ENCODE measurements at regions not wholly inside any gene's neighbourhood (a gene's known extent, or its start where the extent isn't known, plus 50 kb on each side); places are given as distances from the start of the nearest gene placed in this dataset.

DNA sequence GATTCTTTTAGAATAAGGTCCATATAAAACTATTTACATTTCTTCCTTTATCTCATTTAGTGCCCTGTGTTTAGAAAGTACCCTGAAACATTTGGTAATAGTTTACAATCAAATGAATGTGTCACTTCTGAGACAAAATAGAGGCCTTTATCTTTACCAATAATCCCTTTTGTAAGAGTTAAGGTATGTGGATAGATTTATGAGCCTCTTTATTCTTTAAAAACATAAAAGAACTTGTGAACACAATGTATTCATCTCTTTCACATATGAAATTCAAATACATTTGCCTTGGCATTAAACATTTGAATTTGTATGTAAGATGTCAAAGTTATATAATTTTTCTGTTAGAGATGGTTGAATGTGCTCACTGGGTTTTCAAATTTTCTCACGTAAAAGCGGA, 180.5 kb upstream of the CWC22 start:
- DNase-seq, result no peak

GRCh38 chr2:180184506-180184905, 177.4 kb upstream of the CWC22 start:
- no peak for DNase-seq

DNA sequence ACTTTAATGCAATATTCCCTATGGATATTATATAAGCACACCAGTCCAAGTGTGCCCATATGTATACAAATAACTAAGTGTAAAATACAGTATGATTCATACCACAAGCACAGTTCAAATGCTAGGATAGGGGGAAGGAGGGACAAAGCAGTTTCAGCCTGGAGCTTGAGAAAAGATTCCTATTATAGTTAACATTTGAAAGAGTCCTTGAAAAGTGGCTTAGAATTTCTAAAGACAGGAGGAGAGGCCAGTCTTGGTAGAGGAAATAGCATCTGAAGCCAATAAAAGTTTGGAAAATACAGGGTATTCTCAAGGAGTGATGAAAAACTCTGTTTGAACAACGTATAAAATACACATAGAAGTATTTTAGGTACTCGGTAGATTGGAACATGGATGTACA, 173.4 kb upstream of the CWC22 start:
- no peak for DNase-seq

GRCh38 chr2:180177534-180177933, 170.4 kb upstream of the CWC22 start:
- DNase-seq, result no peak

DNA sequence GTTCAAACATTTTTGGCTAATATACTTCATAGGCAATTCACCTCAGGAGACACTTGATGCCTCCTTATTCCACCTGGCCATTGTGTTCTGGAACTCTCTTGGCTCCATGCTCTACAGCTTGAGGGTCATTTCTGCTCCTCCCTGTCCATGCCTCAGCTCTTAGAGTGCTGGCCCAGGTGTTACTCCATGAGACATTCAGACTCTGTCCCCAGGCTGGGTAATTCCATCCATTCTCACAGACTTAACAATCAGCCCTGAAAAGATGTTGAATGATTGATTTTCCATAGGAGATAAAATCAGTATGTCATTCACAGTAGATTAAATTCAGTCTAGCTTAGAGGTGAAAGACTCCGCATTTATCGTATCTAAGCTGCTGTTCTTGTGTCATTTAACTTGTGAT, 168.6 kb upstream of the CWC22 start:
- DNase-seq, result no peak

- no peak for DNase-seq
These were observed 167.5 kb upstream of the CWC22 start for GRCh38 chr2:180174580-180174979.

- no peak for DNase-seq
These were observed 162.4 kb upstream of the CWC22 start for GRCh38 chr2:180169474-180169873.

GRCh38 chr2:180161415-180161814, 154.3 kb upstream of the CWC22 start:
- no peak for DNase-seq

GRCh38 chr2:180159921-180160320, 152.8 kb upstream of the CWC22 start:
- DNase-seq, result no peak

DNA sequence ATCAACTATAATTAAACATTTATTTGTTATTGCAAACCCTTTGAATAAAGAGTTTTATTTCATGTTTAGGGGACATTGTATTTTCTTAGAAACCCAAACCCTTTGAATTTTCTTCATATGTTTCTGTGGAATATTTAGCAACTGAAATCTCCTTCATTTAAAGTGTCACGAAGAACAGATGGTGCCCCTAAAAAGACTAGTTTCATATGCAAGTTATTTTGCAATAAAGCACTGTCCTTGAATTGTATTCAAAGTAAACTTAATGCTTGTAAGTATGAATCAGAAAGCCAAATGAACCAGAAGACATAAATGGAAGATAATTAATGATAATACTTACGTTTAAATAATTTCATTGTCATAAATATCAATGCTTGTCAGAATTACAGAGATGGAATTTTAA, 151.9 kb upstream of the CWC22 start:
- DNase-seq, result no peak

GRCh38 chr2:180156651-180157050, 149.6 kb upstream of the CWC22 start:
- DNase-seq, result no peak

- no peak for DNase-seq
These were observed 143.5 kb upstream of the CWC22 start for GRCh38 chr2:180150606-180151005.

- no peak for DNase-seq
These were observed 139.4 kb upstream of the CWC22 start for GRCh38 chr2:180146541-180146940.

- DNase-seq, result no peak
These were observed 139.0 kb upstream of the CWC22 start for GRCh38 chr2:180146114-180146513.

DNA sequence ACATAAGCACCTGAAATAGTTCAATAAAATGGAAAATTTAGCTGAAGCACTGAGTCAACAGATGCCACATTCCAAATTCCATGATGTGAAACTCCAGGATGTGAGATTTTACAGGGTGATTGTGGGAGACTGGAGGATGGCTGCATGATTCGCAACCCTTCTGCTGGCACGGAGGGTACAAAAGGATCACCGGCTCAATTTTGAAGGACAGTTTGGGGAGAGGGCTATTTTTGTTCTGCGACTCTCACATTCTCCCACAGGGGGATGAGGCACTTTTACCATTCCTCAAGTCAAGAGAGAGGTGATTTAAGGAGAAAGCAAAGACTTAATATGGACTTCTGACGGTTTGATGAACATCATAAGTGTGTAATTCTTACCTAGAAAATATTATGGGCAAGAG, 138.1 kb upstream of the CWC22 start:
- no peak for DNase-seq

GRCh38 chr2:180144338-180144813, 137.3 kb upstream of the CWC22 start:
- no peak for DNase-seq

- DNase-seq, result no peak
These were observed 136.7 kb upstream of the CWC22 start for GRCh38 chr2:180143633-180144337.

- DNase-seq, result no peak
These were observed 134.5 kb upstream of the CWC22 start for GRCh38 chr2:180141600-180141999.

DNA sequence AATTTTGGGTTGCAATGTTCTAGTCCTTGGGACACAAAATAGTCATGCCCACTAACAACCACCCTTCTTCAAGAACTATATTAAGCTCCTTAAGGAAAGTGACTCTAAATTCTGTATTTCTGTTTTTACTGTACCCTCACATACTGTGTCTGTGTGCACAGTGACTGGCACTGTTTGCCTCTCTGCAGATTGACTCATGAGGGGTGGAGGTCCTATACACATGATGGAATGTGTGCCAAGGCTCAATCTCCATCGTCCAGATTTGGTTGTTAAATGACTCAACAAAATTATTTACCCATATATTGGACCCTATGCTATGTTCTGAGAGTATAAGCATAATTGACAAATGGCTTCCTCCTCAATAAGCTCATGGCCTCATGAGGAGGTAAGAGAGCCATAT, 126.6 kb upstream of the CWC22 start:
- DNase-seq, result no peak

- DNase-seq, result no peak
These were observed 123.3 kb upstream of the CWC22 start for GRCh38 chr2:180130403-180130802.

DNA sequence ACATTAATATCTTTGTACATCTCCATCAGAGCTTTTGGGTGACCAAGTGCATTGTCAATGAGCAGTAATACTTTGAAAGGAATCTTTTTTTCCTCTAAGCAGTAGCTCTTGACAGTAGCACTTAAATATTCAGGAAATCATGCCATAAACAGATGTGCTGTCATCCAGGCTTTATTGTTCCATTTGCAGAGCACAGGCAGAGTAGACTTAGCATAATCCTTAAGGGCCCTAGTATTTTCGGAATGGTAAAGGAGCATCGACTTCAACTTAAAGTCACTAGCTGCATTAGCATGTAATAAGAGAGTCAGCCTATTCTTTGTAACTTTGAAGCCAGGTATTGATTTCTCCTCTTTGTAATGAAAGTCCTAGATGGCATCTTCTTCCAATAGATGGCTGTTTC, 121.8 kb upstream of the CWC22 start:
- DNase-seq, result no peak

GRCh38 chr2:180125245-180125962, 118.3 kb upstream of the CWC22 start:
- DNase-seq, result peak; percentile 42

GRCh38 chr2:180124273-180125139, 117.4 kb upstream of the CWC22 start:
- DNase-seq, result peak; percentile 53

GRCh38 chr2:180122874-180123273, 115.8 kb upstream of the CWC22 start:
- DNase-seq, result no peak

All from CD4-positive, alpha-beta T cell treated with Interleukin-12 subunit alpha and Interleukin-12 subunit beta, for 1 hour (primary cell).